Stomach (tissue), 4 donors: ENCODE measurements at regions not wholly inside any gene's neighbourhood (a gene's known extent, or its start where the extent isn't known, plus 50 kb on each side); places are given as distances from the start of the nearest gene placed in this dataset.

Source experiments
- CTCF ChIP-seq, 7 experiments: fragments of 450-650 bp in 4 of 7; fragments of 200-600 bp in 3 of 7; sonication (generic) in 3 of 7; IDR thresholded peaks; one replicate each; pipeline ENCODE4 v1.5.1; 2016 to 2019; ENCODE audit warnings: antibody characterized with exemption in 7 of 7, control low read depth in 2 of 7, mild to moderate bottlenecking in 1 of 7
- POLR2AphosphoS5 ChIP-seq, 3 donors: sonication (generic); formaldehyde crosslinking; IDR thresholded peaks; one replicate each; pipeline ENCODE4 v1.6.1; 2016; ENCODE audit warnings: antibody characterized with exemption in 3 of 3

DNA sequence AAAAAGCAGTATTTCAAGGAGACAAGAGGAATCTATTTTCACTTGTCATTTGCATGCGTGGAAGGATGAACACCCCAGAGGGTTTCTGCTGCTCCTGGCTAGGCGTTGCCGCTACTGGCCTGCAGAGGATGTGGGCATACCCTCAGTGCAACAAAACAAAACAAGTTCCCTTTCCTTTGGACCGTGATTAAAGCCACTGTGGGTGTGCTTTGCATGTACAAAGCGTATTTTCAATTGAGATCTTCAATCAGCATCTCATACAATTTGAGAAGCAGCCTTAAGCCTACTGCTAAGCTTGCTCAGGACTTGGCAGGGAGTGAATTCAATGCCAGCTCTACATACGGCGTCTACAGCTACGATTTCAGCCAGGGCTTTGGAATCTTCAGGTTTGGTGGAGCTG is 298.4 kb downstream of the LPIN1 start:
- TF ChIP-seq CTCF (IDR thresholded peaks at IDR 0.05) = no peak
- no peak for TF ChIP-seq POLR2AphosphoS5 (IDR thresholded peaks at IDR 0.05)
